NB4 (cell line): ENCODE measurements at regions not wholly inside any gene's neighbourhood (a gene's known extent, or its start where the extent isn't known, plus 50 kb on each side); places are given as distances from the start of the nearest gene placed in this dataset.

Experiments
- DNase-seq: peaks from one replicate; pipeline ENCODE4 v3.0.0; 2010; ENCODE audit warnings: low read depth
- H3K4me3 ChIP-seq: one replicate; pipeline ENCODE4 v1.5.1; 2011; ENCODE audit warnings: mild to moderate bottlenecking, low read depth, low read length, moderate library complexity
- CTCF ChIP-seq: IDR thresholded peaks from one replicate; pipeline ENCODE4 v1.5.1; 2012; ENCODE audit warnings: low read depth, low read length
- MAX ChIP-seq: IDR thresholded peaks from 2 replicates; pipeline ENCODE4 v1.6.1; 2011; ENCODE audit warnings: low read depth, low read length
- MYC ChIP-seq: IDR thresholded peaks from 2 replicates; pipeline ENCODE4 v1.6.1; 2011; ENCODE audit warnings: low read depth, low read length
- POLR2A ChIP-seq: IDR thresholded peaks from 2 replicates; pipeline ENCODE4 v1.6.1; 2011; ENCODE audit warnings: mild to moderate bottlenecking; ENCODE audit not compliant: insufficient read length; ENCODE audit errors: extremely low read depth

GRCh38 chr1:221053889-221054288 is 174.6 kb downstream of the HLX start:
- TF ChIP-seq POLR2A = no peak
- no peak for TF ChIP-seq CTCF
- TF ChIP-seq MYC = no peak
- TF ChIP-seq MAX = no peak
- no peak for DNase-seq
- no peak overlapping the region for H3K4me3 ChIP-seq

GRCh38 chr1:221059506-221059905 is 180.3 kb downstream of the HLX start:
- no peak overlapping the region for H3K4me3 ChIP-seq
- TF ChIP-seq POLR2A = no peak
- DNase-seq = no peak

GRCh38 chr1:221063651-221064050 is 184.4 kb downstream of the HLX start:
- DNase-seq = no peak
- no peak overlapping the region for H3K4me3 ChIP-seq
- TF ChIP-seq MYC = no peak
- no peak for TF ChIP-seq CTCF
- TF ChIP-seq MAX = no peak
- TF ChIP-seq POLR2A = no peak

- no peak overlapping the region for H3K4me3 ChIP-seq
- DNase-seq = no peak
- TF ChIP-seq CTCF (no peak), POLR2A (no peak), MAX (no peak), MYC (no peak)
Observed at GRCh38 chr1:221066351-221067001, 187.2 kb downstream of the HLX start.

- no peak for DNase-seq
- no peak overlapping the region for H3K4me3 ChIP-seq
- TF ChIP-seq MAX = no peak
Observed at GRCh38 chr1:221067721-221068120, 188.5 kb downstream of the HLX start.

- peak overlapping the region; percentile 1 for H3K4me3 ChIP-seq
- DNase-seq = peak; percentile 62
- TF ChIP-seq CTCF (no peak), POLR2A (no peak), MYC (no peak), MAX (no peak)
Observed at GRCh38 chr1:221069178-221069903, 190.1 kb downstream of the HLX start.
